ENCODE measurements at regions not wholly inside any gene's neighbourhood (a gene's known extent, or its start where the extent isn't known, plus 50 kb on each side); places are given as distances from the start of the nearest gene placed in this dataset.

DNA sequence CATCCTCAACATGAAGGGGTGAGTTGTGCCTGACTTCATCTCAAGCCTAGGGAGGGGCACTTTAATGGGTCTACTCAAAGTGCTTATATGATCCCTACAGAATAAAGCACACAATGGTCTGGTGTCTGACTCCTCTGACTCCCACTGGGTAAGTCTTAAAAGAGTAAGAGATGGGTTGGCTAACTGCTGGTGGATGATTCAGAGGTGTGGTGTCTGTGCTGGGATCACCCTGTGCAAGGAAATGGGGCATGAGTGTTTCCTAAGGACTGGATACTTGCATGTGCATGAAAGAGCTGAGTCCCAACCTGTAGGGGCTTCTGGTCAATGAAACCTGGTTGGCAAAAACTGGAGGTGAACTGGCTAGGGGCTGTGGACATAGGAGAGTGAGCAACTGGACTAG, 158.8 kb downstream of the IL20RB start:
- H2BK120ac ChIP-seq (ENCODE audit: low read depth, low read length) = no peak overlapping the region
- DNase-seq (no peak), ATAC-seq (ENCODE audit: low read depth) (no peak)
- TF ChIP-seq MAFK (IDR thresholded peaks at IDR 0.05; ENCODE audit: low read depth, low read length) (no peak), BHLHE40 (IDR thresholded peaks at IDR 0.05; ENCODE audit: low read depth, low read length) (no peak), NFE2L2 (IDR thresholded peaks at IDR 0.05; ENCODE audit: low read depth, low read length) (no peak), MAZ (IDR thresholded peaks at IDR 0.05; ENCODE audit: borderline replicate concordance, low read depth, low read length) (no peak), RAD21 (IDR thresholded peaks at IDR 0.05; ENCODE audit: low read length) (no peak), RFX5 (IDR thresholded peaks at IDR 0.05; ENCODE audit: low read depth, low read length) (no peak), SMC3 (IDR thresholded peaks at IDR 0.05; ENCODE audit: low read depth, low read length) (no peak), FOS (IDR thresholded peaks at IDR 0.05; ENCODE audit: low read depth, low read length) (no peak), POLR2A (IDR thresholded peaks at IDR 0.05; ENCODE audit: low read depth, low read length) (no peak), RCOR1 (IDR thresholded peaks at IDR 0.05; ENCODE audit: insufficient replicate concordance, low read length) (no peak), CHD1 (IDR thresholded peaks at IDR 0.05; ENCODE audit: low read depth, low read length) (no peak)
- TF ChIP-seq, protein P1, sequence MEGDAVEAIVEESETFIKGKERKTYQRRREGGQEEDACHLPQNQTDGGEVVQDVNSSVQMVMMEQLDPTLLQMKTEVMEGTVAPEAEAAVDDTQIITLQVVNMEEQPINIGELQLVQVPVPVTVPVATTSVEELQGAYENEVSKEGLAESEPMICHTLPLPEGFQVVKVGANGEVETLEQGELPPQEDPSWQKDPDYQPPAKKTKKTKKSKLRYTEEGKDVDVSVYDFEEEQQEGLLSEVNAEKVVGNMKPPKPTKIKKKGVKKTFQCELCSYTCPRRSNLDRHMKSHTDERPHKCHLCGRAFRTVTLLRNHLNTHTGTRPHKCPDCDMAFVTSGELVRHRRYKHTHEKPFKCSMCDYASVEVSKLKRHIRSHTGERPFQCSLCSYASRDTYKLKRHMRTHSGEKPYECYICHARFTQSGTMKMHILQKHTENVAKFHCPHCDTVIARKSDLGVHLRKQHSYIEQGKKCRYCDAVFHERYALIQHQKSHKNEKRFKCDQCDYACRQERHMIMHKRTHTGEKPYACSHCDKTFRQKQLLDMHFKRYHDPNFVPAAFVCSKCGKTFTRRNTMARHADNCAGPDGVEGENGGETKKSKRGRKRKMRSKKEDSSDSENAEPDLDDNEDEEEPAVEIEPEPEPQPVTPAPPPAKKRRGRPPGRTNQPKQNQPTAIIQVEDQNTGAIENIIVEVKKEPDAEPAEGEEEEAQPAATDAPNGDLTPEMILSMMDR (conservative IDR thresholded peaks at IDR 0.05; ENCODE audit: low read depth, low read length) = no peak
- TF ChIP-seq, protein P2, sequence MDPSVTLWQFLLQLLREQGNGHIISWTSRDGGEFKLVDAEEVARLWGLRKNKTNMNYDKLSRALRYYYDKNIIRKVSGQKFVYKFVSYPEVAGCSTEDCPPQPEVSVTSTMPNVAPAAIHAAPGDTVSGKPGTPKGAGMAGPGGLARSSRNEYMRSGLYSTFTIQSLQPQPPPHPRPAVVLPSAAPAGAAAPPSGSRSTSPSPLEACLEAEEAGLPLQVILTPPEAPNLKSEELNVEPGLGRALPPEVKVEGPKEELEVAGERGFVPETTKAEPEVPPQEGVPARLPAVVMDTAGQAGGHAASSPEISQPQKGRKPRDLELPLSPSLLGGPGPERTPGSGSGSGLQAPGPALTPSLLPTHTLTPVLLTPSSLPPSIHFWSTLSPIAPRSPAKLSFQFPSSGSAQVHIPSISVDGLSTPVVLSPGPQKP (IDR thresholded peaks at IDR 0.05; ENCODE audit: borderline replicate concordance, low read depth, low read length) = no peak
- TF ChIP-seq, protein P3, sequence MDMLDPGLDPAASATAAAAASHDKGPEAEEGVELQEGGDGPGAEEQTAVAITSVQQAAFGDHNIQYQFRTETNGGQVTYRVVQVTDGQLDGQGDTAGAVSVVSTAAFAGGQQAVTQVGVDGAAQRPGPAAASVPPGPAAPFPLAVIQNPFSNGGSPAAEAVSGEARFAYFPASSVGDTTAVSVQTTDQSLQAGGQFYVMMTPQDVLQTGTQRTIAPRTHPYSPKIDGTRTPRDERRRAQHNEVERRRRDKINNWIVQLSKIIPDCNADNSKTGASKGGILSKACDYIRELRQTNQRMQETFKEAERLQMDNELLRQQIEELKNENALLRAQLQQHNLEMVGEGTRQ (IDR thresholded peaks at IDR 0.05; ENCODE audit: low read depth, low read length) = no peak
- no peak overlapping the region for H3K9ac ChIP-seq (ENCODE audit: low read depth, low read length)
- no peaks in the 10 kb centered on the region for H3K36me3 ChIP-seq (ENCODE audit: control insufficient read depth, insufficient read depth, low read length)
- no peak overlapping the region for H4K8ac ChIP-seq (ENCODE audit: low read depth in 2 of 2, low read length in 2 of 2)
- no peak overlapping the region for H2BK15ac ChIP-seq (ENCODE audit: low read depth, low read length)
- no peaks in the 10 kb centered on the region for H3K9me3 ChIP-seq (ENCODE audit: control insufficient read depth, insufficient read depth, low read length)
- intact Hi-C loops (cut with micrococcal nuclease) (no loop called here), dilution Hi-C loops (cut with HindIII; ENCODE audit: low sequenced_read_pairs, unreplicated experiment) (no loop called here), in situ Hi-C loops (cut with MboI; ENCODE audit: low sequenced_read_pairs) (no loop called here)
- H3K56ac ChIP-seq (ENCODE audit: extremely low read depth, insufficient read depth, low read length) = no peak overlapping the region
- no peak overlapping the region for H3K27ac ChIP-seq (ENCODE audit: insufficient read depth, low read length)
- H3K27me3 ChIP-seq (ENCODE audit: control insufficient read depth, insufficient read depth, low read length) = no peaks in the 10 kb centered on the region; the same call in 1 of the 2 replicates
- no peak overlapping the region for H3K4me2 ChIP-seq (ENCODE audit: low read depth, low read length)
- no peak overlapping the region for H3K18ac ChIP-seq (ENCODE audit: low read depth, low read length)
- no peak overlapping the region for H2AK9ac ChIP-seq (replicated peaks; ENCODE audit: low read depth, low read length, poor library complexity)
- H4K91ac ChIP-seq (ENCODE audit: insufficient read depth, low read depth, low read length) = no peak overlapping the region
- no TSS peak for BruUV-seq (replicated peaks)
- no peaks in the 10 kb centered on the region for H3K4me1 ChIP-seq (ENCODE audit: control insufficient read depth, insufficient read depth, low read length)
- no peak overlapping the region for H3K23ac ChIP-seq (ENCODE audit: low read depth, low read length)
- no peak overlapping the region for H2AK5ac ChIP-seq (ENCODE audit: low read depth, low read length)
- ChIA-PET POLR2A (ENCODE audit: unreplicated experiment) (no interaction called here), CTCF (no interaction called here)
- H3K9me1 ChIP-seq (ENCODE audit: insufficient read depth, low read length) = no peaks in the 10 kb centered on the region
- H4K20me1 ChIP-seq (ENCODE audit: insufficient read depth, low read length) = no peaks in the 10 kb centered on the region
- H3K4me3 ChIP-seq (ENCODE audit: insufficient read depth, low read depth, low read length) = no peak overlapping the region
- no peak overlapping the region for H3K4ac ChIP-seq (ENCODE audit: low read depth, low read length)
- no peak overlapping the region for H2BK5ac ChIP-seq (ENCODE audit: low read depth, low read length, poor library complexity, severe bottlenecking)
- H2AFZ ChIP-seq (replicated peaks; ENCODE audit: low read length, poor library complexity) = no peak overlapping the region
- H4K5ac ChIP-seq (ENCODE audit: low read depth, low read length) = no peak overlapping the region
- no peak overlapping the region for H3K14ac ChIP-seq (replicated peaks; ENCODE audit: low read depth, low read length)
- no peaks in the 10 kb centered on the region for H3K79me1 ChIP-seq (ENCODE audit: low read depth in 1 of 2, low read length in 2 of 2)
- no peak overlapping the region for H2BK20ac ChIP-seq (ENCODE audit: low read depth, low read length)
